Liver (tissue), 3 donors: ENCODE measurements at regions not wholly inside any gene's neighbourhood (a gene's known extent, or its start where the extent isn't known, plus 50 kb on each side); places are given as distances from the start of the nearest gene placed in this dataset.

Experiments used
- ATF3 ChIP-seq: IDR thresholded peaks from 2 replicates; pipeline ENCODE4 v1.6.1; 2016; ENCODE audit warnings: antibody characterized with exemption
- JUND ChIP-seq, 2 donors: IDR thresholded peaks; 2 replicates each; pipeline ENCODE4 v1.6.1; 2016; ENCODE audit warnings: antibody characterized with exemption in 2 of 2
- REST ChIP-seq: IDR thresholded peaks from 2 replicates; pipeline ENCODE4 v1.6.1; 2016; ENCODE audit warnings: antibody characterized with exemption, mild to moderate bottlenecking
- TAF1 ChIP-seq: conservative IDR thresholded peaks from 2 replicates; pipeline ENCODE4 v1.6.1; 2016; ENCODE audit warnings: antibody characterized with exemption, mild to moderate bottlenecking
- TF ChIP-seq, protein P1 (sequence below): fragments of 150-350 bp; IDR thresholded peaks from 2 replicates; pipeline ENCODE4 v1.5.1; 2017; ENCODE audit warnings: improper control_type of control experiment, low read depth, low read length; ENCODE audit not compliant: missing input control
- donor health status: healthy.
- donor health status: healthy.

DNA sequence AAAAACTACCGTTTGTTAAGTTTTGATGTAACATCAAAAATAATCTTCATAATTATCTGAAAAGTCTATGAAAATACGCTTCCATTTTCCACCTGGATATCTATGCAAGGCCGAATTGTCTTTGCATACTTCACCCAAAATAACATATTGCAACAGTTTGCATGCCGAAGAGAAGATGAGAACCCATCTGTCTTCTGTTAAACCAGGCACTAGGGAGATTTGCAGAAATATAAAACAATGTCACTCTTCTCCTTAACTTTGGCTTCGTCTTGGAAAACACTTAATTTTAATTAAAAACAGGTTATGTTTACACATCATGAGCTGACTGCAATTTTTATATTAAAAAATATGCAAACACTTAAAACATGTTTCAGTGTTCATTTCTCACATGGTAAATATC, 1325.8 kb downstream of the TBC1D22A start:
- TF ChIP-seq, protein P1, sequence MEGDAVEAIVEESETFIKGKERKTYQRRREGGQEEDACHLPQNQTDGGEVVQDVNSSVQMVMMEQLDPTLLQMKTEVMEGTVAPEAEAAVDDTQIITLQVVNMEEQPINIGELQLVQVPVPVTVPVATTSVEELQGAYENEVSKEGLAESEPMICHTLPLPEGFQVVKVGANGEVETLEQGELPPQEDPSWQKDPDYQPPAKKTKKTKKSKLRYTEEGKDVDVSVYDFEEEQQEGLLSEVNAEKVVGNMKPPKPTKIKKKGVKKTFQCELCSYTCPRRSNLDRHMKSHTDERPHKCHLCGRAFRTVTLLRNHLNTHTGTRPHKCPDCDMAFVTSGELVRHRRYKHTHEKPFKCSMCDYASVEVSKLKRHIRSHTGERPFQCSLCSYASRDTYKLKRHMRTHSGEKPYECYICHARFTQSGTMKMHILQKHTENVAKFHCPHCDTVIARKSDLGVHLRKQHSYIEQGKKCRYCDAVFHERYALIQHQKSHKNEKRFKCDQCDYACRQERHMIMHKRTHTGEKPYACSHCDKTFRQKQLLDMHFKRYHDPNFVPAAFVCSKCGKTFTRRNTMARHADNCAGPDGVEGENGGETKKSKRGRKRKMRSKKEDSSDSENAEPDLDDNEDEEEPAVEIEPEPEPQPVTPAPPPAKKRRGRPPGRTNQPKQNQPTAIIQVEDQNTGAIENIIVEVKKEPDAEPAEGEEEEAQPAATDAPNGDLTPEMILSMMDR, result no peak
- no peak for TF ChIP-seq REST
- TF ChIP-seq ATF3, result no peak
- TF ChIP-seq TAF1, result no peak
- TF ChIP-seq JUND (IDR thresholded peaks at IDR 0.05), result no peak
